Parathyroid adenoma (tissue), 2 donors: ENCODE measurements at regions not wholly inside any gene's neighbourhood (a gene's known extent, or its start where the extent isn't known, plus 50 kb on each side); places are given as distances from the start of the nearest gene placed in this dataset.

Experiments
- H2AFZ ChIP-seq: fragments of 300-600 bp; sonication (generic); one replicate; pipeline ENCODE4 v1.7.0; 2017; ENCODE audit warnings: antibody characterized with exemption, mild to moderate bottlenecking
- H3K27ac ChIP-seq: fragments of 300-600 bp; sonication (generic); one replicate; pipeline ENCODE4 v1.7.0; 2017
- H3K27me3 ChIP-seq: fragments of 300-600 bp; sonication (generic); one replicate; pipeline ENCODE4 v1.7.0; 2017; ENCODE audit warnings: low read length; ENCODE audit not compliant: control insufficient read depth, insufficient read depth
- H3K36me3 ChIP-seq: fragments of 300-600 bp; sonication (generic); one replicate; pipeline ENCODE4 v1.7.0; 2017; ENCODE audit warnings: low read length; ENCODE audit not compliant: control insufficient read depth, insufficient read depth
- H3K4me1 ChIP-seq: fragments of 300-600 bp; sonication (generic); one replicate; pipeline ENCODE4 v1.7.0; 2017; ENCODE audit warnings: control low read depth
- H3K4me2 ChIP-seq: fragments of 300-600 bp; sonication (generic); one replicate; pipeline ENCODE4 v1.7.0; 2017; ENCODE audit warnings: low read length
- H3K4me3 ChIP-seq: fragments of 300-600 bp; sonication (generic); one replicate; pipeline ENCODE4 v1.7.0; 2017; ENCODE audit warnings: low read depth, low read length
- H3K79me2 ChIP-seq: fragments of 300-600 bp; sonication (generic); one replicate; pipeline ENCODE4 v1.7.0; 2017; ENCODE audit warnings: control low read depth
- H3K9ac ChIP-seq: fragments of 300-600 bp; sonication (generic); one replicate; pipeline ENCODE4 v1.7.0; 2017; ENCODE audit warnings: mild to moderate bottlenecking
- H3K9me3 ChIP-seq: fragments of 300-600 bp; sonication (generic); one replicate; pipeline ENCODE4 v1.7.0; 2017; ENCODE audit warnings: low read length; ENCODE audit not compliant: control insufficient read depth
- TF ChIP-seq, protein P1 (sequence below): fragments of 300-600 bp; sonication (generic); IDR thresholded peaks from one replicate; pipeline ENCODE4 v1.7.0; 2017; ENCODE audit warnings: antibody characterized with exemption, mild to moderate bottlenecking
- donor health status: primary hyperparathyroidism.

DNA sequence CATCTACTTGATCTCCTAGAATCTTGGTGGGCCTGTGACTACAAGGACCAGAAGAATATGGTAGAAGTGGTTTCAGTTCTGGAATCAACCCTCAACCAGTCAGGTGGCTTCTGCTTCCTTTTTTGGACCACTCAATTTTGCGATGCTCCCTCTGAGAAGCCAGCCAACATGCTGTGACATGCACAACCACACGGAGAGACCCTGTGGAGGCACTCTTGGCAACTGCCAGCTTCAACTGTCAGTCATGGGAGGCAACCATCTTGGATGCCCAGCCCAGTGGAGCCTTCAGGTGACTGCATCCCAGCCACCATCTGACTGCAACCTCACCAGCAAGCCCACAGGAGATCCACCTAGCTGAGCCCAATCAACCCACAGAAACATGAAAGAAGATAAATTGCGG is 137.3 kb downstream of the FAM114A2 start:
- no peak overlapping the region for H3K4me2 ChIP-seq
- H2AFZ ChIP-seq, result no peak overlapping the region
- H3K79me2 ChIP-seq, result no peaks in the 10 kb centered on the region
- no peak overlapping the region for H3K4me3 ChIP-seq
- no peaks in the 10 kb centered on the region for H3K36me3 ChIP-seq
- H3K4me1 ChIP-seq, result no peaks in the 10 kb centered on the region
- H3K27me3 ChIP-seq, result no peaks in the 10 kb centered on the region
- H3K27ac ChIP-seq, result no peak overlapping the region
- no peak overlapping the region for H3K9ac ChIP-seq
- H3K9me3 ChIP-seq, result no peaks in the 10 kb centered on the region
- TF ChIP-seq, protein P1, sequence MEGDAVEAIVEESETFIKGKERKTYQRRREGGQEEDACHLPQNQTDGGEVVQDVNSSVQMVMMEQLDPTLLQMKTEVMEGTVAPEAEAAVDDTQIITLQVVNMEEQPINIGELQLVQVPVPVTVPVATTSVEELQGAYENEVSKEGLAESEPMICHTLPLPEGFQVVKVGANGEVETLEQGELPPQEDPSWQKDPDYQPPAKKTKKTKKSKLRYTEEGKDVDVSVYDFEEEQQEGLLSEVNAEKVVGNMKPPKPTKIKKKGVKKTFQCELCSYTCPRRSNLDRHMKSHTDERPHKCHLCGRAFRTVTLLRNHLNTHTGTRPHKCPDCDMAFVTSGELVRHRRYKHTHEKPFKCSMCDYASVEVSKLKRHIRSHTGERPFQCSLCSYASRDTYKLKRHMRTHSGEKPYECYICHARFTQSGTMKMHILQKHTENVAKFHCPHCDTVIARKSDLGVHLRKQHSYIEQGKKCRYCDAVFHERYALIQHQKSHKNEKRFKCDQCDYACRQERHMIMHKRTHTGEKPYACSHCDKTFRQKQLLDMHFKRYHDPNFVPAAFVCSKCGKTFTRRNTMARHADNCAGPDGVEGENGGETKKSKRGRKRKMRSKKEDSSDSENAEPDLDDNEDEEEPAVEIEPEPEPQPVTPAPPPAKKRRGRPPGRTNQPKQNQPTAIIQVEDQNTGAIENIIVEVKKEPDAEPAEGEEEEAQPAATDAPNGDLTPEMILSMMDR, result no peak

DNA sequence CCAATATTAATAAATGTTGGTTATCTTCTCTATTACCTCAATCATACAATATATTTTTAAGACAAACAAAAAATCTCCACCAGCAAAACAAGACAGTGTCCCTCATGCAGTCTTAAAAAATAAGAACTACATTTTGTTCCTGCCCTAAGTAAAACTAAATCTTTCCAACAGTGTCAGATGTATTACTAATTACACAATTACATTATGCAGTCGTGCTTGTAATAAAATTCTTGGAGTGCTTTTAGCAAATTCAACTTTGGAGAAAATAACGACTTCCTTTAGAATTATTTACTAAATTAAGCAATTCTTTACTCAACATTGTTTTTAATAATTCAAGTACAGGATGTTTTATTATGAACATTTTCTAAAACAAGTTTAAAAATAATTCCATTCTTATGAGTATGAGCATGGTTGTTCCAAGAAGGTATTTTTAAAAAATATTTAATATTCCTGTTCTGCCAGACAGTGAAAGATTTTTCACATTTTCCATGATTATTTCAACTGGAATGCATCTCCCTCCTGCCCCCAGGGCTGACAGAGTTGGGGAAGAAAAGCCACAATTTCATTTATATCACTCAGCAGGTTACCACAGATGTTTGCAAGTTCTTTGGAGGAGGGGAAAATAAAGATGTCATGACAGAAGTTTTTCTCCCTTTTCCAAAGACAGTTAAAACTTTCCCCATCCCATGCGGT is 137.9 kb downstream of the FAM114A2 start:
- TF ChIP-seq, protein P1, result no peak
- Histone ChIP-seq H3K4me2 (no peak overlapping the region), H3K9me3 (no peaks in the 10 kb centered on the region), H3K4me1 (no peaks in the 10 kb centered on the region), H3K79me2 (no peaks in the 10 kb centered on the region), H3K27ac (no peak overlapping the region), H3K4me3 (no peak overlapping the region), H3K36me3 (no peaks in the 10 kb centered on the region), H3K9ac (no peak overlapping the region), H2AFZ (no peak overlapping the region), H3K27me3 (no peaks in the 10 kb centered on the region)

DNA sequence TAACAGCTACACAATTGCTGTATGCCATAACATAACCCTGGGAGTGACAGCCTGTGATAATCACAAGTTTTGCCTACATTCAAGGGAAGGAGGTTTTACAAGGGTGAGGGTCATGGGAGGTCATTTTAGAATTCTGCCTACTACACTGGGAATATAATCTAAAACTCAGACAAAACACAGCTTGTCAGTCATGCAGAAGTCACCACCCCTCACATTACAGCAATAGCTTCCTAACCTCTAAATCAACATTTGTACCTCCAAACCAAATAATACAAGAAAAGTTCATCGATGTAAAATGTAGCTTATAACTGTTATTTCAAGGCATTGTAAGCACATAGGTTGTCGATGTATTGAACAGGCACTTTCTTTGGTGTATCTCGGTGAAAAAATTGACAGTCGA is 139.0 kb downstream of the FAM114A2 start:
- no peak overlapping the region for H3K9ac ChIP-seq
- H3K4me3 ChIP-seq, result no peak overlapping the region
- TF ChIP-seq, protein P1, result no peak
- no peaks in the 10 kb centered on the region for H3K4me1 ChIP-seq
- H3K27ac ChIP-seq, result no peak overlapping the region
- H2AFZ ChIP-seq, result no peak overlapping the region
- H3K4me2 ChIP-seq, result no peak overlapping the region
- H3K9me3 ChIP-seq, result no peaks in the 10 kb centered on the region
- H3K27me3 ChIP-seq, result no peaks in the 10 kb centered on the region
- H3K36me3 ChIP-seq, result no peaks in the 10 kb centered on the region
- no peaks in the 10 kb centered on the region for H3K79me2 ChIP-seq

DNA sequence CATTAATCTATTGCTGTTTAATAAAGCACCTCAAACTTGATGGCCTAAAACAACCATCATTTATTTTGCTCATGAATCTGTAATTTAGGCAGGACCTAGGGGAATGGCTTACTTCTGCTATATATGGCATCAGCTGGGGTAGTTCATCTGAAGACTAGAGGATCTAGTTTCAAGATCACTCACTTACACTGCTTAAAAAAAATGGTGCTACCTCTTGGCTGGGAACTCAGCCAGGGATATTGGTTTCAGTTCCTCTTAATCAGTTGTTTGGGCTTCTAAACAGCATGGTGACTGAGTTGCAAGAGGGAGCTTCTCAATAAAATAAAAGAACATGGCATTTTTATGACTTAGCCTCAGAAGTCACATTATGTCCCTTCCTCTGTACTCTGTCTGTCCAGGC is 142.0 kb downstream of the FAM114A2 start:
- no peaks in the 10 kb centered on the region for H3K4me1 ChIP-seq
- no peak overlapping the region for H3K27ac ChIP-seq
- H3K27me3 ChIP-seq, result no peaks in the 10 kb centered on the region
- H3K4me3 ChIP-seq, result no peak overlapping the region
- TF ChIP-seq, protein P1, result no peak
- no peaks in the 10 kb centered on the region for H3K9me3 ChIP-seq
- no peak overlapping the region for H3K9ac ChIP-seq
- no peak overlapping the region for H3K4me2 ChIP-seq
- H2AFZ ChIP-seq, result no peak overlapping the region
- no peaks in the 10 kb centered on the region for H3K36me3 ChIP-seq
- no peaks in the 10 kb centered on the region for H3K79me2 ChIP-seq

DNA sequence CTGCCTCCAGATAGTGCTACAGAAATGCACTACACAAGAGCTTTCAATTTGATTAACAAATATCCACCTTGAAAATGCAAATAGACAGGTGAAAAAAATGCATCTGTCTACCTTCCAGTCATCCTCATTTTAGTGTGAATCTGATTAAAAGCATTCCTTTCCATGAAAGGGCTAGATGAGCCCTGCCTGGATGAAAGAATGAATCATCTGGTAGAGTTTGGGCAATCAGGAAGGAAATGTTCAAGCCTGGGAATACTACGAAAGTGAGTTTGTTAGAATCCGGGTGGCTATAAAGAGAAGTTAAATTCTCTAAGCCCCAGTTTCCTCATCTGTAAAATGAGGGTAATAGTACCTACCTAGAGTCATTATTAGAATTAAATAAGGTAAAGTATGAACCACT is 142.6 kb downstream of the FAM114A2 start:
- Histone ChIP-seq H3K27me3 (no peaks in the 10 kb centered on the region), H3K9ac (no peak overlapping the region), H3K36me3 (no peaks in the 10 kb centered on the region), H3K79me2 (no peaks in the 10 kb centered on the region), H3K4me3 (no peak overlapping the region), H2AFZ (no peak overlapping the region), H3K4me2 (no peak overlapping the region), H3K4me1 (no peaks in the 10 kb centered on the region), H3K9me3 (no peaks in the 10 kb centered on the region), H3K27ac (no peak overlapping the region)
- TF ChIP-seq, protein P1, result no peak
